MM.1S (cell line): ENCODE measurements at regions not wholly inside any gene's neighbourhood (a gene's known extent, or its start where the extent isn't known, plus 50 kb on each side); places are given as distances from the start of the nearest gene placed in this dataset.

Source experiments
- CTCF ChIP-seq: fragments of 300-600 bp; sonication (generic); IDR thresholded peaks from 2 replicates; pipeline ENCODE4 v1.5.1; 2016; ENCODE audit warnings: antibody characterized with exemption, low read length, mixed read lengths
- EZH2 ChIP-seq: fragments of 300-600 bp; sonication (generic); optimal IDR thresholded peaks from 2 replicates; pipeline ENCODE3; 2017; ENCODE audit warnings: low read depth, mild to moderate bottlenecking, antibody characterized with exemption, low read length, mixed read lengths
- EZH2phosphoT487 ChIP-seq: fragments of 300-600 bp; sonication (generic); IDR thresholded peaks from 2 replicates; pipeline ENCODE4 v1.6.1; 2018; ENCODE audit warnings: antibody characterized with exemption, low read length

DNA sequence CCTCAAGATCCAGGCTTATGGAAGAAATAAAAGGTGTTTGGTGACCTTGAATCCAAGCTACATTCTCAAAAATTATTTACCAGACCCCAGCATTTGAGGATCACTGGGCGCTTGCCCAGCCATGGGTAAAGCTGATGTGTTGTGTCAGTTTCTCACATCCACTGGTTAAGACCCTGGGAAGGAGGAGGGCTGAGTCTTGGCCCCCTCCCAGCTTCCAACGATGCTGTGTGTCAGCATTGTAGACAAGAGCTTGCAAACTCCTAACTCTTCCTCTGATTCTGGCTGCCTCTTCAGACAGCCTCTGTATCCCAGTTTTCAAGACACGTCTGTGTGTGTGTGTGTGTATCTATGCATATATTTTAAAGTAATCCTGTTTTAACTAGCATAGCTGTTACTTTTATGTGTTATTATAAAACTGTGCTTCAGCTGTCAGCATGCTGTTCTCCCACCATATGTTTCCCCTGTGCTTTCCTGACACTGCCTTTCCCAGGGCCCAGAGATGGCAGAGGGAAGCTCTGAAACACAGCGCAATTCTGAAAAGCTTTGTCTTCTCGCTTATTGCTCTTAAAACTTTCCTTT lies 157.3 kb upstream of the LRRN1 start:
- no peak for TF ChIP-seq CTCF
- no peak for TF ChIP-seq EZH2phosphoT487
- no peak for TF ChIP-seq EZH2
